ENCODE measurements at regions not wholly inside any gene's neighbourhood (a gene's known extent, or its start where the extent isn't known, plus 50 kb on each side); places are given as distances from the start of the nearest gene placed in this dataset.

DNA sequence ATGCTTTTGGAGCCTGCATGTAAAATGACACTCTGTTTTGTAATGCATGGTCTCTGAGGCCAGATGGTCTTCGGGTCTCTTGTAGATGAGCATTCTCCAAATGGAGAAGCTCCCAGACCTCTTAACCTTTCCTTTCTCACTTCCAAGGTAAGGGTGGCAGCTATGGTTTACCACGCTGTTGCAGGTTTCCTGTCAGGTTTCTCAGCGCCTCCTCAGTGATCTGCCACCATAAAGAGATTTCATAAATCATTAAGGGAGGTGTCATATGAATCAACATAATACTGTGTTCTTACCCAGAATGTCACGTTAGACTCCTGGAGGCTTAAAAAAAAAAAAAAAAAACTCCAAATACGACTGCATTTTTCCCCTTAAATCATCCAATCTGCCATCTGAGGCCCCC, 787.4 kb upstream of the EEF2KMT start:
- no peaks in the 10 kb centered on the region for H3K36me3 Mint-ChIP-seq (ENCODE audit: low read depth)
- TF ChIP-seq, protein P1, sequence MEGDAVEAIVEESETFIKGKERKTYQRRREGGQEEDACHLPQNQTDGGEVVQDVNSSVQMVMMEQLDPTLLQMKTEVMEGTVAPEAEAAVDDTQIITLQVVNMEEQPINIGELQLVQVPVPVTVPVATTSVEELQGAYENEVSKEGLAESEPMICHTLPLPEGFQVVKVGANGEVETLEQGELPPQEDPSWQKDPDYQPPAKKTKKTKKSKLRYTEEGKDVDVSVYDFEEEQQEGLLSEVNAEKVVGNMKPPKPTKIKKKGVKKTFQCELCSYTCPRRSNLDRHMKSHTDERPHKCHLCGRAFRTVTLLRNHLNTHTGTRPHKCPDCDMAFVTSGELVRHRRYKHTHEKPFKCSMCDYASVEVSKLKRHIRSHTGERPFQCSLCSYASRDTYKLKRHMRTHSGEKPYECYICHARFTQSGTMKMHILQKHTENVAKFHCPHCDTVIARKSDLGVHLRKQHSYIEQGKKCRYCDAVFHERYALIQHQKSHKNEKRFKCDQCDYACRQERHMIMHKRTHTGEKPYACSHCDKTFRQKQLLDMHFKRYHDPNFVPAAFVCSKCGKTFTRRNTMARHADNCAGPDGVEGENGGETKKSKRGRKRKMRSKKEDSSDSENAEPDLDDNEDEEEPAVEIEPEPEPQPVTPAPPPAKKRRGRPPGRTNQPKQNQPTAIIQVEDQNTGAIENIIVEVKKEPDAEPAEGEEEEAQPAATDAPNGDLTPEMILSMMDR (IDR thresholded peaks at IDR 0.05) = no peak
- no peaks in the 10 kb centered on the region for H3K4me1 Mint-ChIP-seq (ENCODE audit: low read depth)
- H3K9me3 Mint-ChIP-seq (ENCODE audit: low read depth) = peaks cover 43% of the 10 kb centered on the region
- no peaks in the 10 kb centered on the region for H3K27me3 Mint-ChIP-seq (ENCODE audit: low read depth)
- DNase-seq (ENCODE audit: low spot score) = no peak
- no peak overlapping the region for H3K4me3 Mint-ChIP-seq (ENCODE audit: unreplicated experiment)
- H3K27ac Mint-ChIP-seq (ENCODE audit: unreplicated experiment) = no peak overlapping the region

DNA sequence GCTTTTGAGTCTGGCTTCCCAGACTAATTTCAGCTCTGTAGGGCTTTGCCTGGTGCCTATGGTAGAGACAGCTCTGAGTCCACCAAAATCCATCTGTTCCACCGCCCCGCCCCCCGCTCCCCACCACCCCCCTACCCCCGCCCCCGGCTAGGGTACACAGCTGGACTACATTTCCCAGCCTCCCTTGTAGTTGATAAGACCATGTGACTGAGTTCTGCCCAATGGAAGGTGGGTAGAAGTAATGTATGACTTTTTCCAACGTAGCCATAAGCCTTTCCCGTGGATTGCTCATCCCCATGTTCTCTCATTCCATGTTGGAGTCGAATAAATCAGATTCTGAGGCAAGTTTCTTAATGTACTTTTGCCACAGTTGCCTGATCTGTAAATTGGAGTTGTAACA, 786.7 kb upstream of the EEF2KMT start:
- Mint-ChIP-seq H3K27me3 (ENCODE audit: low read depth) (no peaks in the 10 kb centered on the region), H3K27ac (ENCODE audit: unreplicated experiment) (no peak overlapping the region), H3K4me3 (ENCODE audit: unreplicated experiment) (no peak overlapping the region), H3K4me1 (ENCODE audit: low read depth) (no peaks in the 10 kb centered on the region), H3K9me3 (ENCODE audit: low read depth) (peaks cover 43% of the 10 kb centered on the region), H3K36me3 (ENCODE audit: low read depth) (no peaks in the 10 kb centered on the region)
- no peak for DNase-seq (ENCODE audit: low spot score)
- TF ChIP-seq, protein P1 (IDR thresholded peaks at IDR 0.05) = no peak

DNA sequence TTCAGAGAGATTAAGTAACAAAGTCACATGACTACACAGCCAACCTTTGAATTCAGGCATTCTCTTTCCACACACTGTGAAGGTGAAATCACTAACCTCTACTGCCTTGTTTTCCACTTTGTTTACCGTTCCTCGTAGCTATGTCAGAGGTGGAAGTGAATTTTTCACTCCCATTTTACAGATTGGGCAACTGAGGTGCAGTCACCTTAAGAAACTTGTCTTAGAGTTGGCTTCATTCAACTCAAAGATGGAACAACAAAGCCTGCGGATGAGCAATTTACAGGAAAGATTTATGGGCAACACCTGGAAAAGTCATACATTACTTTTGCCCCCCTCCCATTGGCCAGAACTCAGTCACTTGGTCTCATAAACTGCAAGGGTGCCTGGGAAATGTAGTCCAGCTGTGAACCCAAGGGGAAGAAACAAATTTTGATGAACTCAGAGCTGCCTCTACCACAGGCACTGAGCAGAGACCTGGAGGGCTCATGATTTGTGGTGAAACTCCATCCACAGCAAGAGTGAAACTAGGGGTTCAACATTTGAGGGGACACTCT, 784.6 kb upstream of the EEF2KMT start:
- peaks cover 43% of the 10 kb centered on the region for H3K9me3 Mint-ChIP-seq (ENCODE audit: low read depth)
- DNase-seq (ENCODE audit: low spot score) = no peak
- TF ChIP-seq, protein P1 (IDR thresholded peaks at IDR 0.05) = no peak
- no peaks in the 10 kb centered on the region for H3K36me3 Mint-ChIP-seq (ENCODE audit: low read depth)
- no peak overlapping the region for H3K4me3 Mint-ChIP-seq (ENCODE audit: unreplicated experiment)
- no peak overlapping the region for H3K27ac Mint-ChIP-seq (ENCODE audit: unreplicated experiment)
- H3K27me3 Mint-ChIP-seq (ENCODE audit: low read depth) = no peaks in the 10 kb centered on the region
- no peaks in the 10 kb centered on the region for H3K4me1 Mint-ChIP-seq (ENCODE audit: low read depth)

DNA sequence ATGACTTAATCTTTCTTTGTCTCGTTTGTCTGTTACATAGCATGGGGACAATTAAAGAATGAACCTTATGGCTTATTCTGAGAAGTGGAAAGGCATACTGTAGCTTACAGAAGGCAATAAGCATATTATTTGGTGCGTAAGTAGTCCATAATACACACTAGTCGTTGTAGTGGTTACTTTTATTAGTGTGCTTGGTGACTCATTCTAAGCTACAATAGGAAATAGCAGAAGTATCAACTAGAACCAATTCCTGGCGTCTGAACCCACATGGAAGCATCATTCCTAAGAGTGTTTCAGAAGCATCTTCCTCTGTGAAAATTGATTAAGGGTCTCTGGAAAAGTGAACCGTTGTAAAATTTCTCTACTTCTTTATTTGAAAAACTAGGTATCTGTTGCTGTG, 777.8 kb upstream of the EEF2KMT start:
- Mint-ChIP-seq H3K4me1 (ENCODE audit: low read depth) (no peaks in the 10 kb centered on the region), H3K36me3 (ENCODE audit: low read depth) (no peaks in the 10 kb centered on the region), H3K9me3 (ENCODE audit: low read depth) (peaks cover 43% of the 10 kb centered on the region), H3K4me3 (ENCODE audit: unreplicated experiment) (no peak overlapping the region), H3K27me3 (ENCODE audit: low read depth) (no peaks in the 10 kb centered on the region), H3K27ac (ENCODE audit: unreplicated experiment) (no peak overlapping the region)
- no peak for DNase-seq (ENCODE audit: low spot score)
- TF ChIP-seq, protein P1 (IDR thresholded peaks at IDR 0.05) = no peak

DNA sequence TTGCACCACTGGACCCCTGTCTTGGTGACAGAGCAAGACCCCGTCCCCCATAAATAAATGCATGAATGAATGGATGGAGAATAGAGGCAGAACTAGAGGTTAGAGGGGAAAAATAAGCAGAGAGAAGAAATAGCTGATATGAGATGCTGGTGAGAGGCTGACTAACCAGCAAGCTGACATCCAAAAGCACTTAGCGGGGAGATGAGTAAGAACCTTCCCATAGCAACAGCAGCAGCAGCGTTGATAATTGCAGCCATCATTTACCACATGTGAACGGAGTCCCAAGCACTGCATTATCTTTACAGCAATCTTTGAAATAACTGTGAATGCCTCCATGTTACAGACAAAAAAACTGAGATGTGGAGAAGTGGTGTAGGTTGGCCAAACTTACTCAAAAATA, 777.3 kb upstream of the EEF2KMT start:
- Mint-ChIP-seq H3K36me3 (ENCODE audit: low read depth) (no peaks in the 10 kb centered on the region), H3K4me3 (ENCODE audit: unreplicated experiment) (no peak overlapping the region), H3K27ac (ENCODE audit: unreplicated experiment) (no peak overlapping the region), H3K27me3 (ENCODE audit: low read depth) (no peaks in the 10 kb centered on the region), H3K4me1 (ENCODE audit: low read depth) (no peaks in the 10 kb centered on the region), H3K9me3 (ENCODE audit: low read depth) (peaks cover 38% of the 10 kb centered on the region)
- TF ChIP-seq, protein P1 (IDR thresholded peaks at IDR 0.05) = no peak
- no peak for DNase-seq (ENCODE audit: low spot score)

Measured in chondrocyte (in vitro differentiated cells).